ENCODE measurements at regions not wholly inside any gene's neighbourhood (a gene's known extent, or its start where the extent isn't known, plus 50 kb on each side); places are given as distances from the start of the nearest gene placed in this dataset.
"Not testable (repeated sequence)": the region's sequence is repeated elsewhere in the genome, so short reads cannot be mapped to it uniquely, and the experiment has no call there.

GRCh38 chr5:106014262-106014661, 1656.5 kb downstream of the EFNA5 start:
- ATAC-seq, result no peak
- TF ChIP-seq ZFP30 (CRISPR knock-in tag; IDR thresholded peaks at IDR 0.05), result no peak
- TF ChIP-seq PPARA (CRISPR knock-in tag; IDR thresholded peaks at IDR 0.05; ENCODE audit: borderline replicate concordance), result no peak
- TF ChIP-seq TSHZ2 (CRISPR knock-in tag; IDR thresholded peaks at IDR 0.05), result no peak
- no peak for TF ChIP-seq ZFP3 (CRISPR knock-in tag; IDR thresholded peaks at IDR 0.05)
- no peak for TF ChIP-seq ZC3H10 (CRISPR knock-in tag; IDR thresholded peaks at IDR 0.05)
- no peak for TF ChIP-seq ZNF70 (CRISPR knock-in tag; IDR thresholded peaks at IDR 0.05)
- TF ChIP-seq BACH2 (CRISPR knock-in tag; IDR thresholded peaks at IDR 0.05; ENCODE audit: borderline replicate concordance), result no peak
- TF ChIP-seq RARB (CRISPR knock-in tag; IDR thresholded peaks at IDR 0.05), result no peak
- TF ChIP-seq CSRNP3 (CRISPR knock-in tag; IDR thresholded peaks at IDR 0.05), result no peak
- TF ChIP-seq TOX (CRISPR knock-in tag; IDR thresholded peaks at IDR 0.05; ENCODE audit: borderline replicate concordance), result no peak
- TF ChIP-seq CSDC2 (CRISPR knock-in tag; IDR thresholded peaks at IDR 0.05), result no peak
- no peak for TF ChIP-seq OSR1 (CRISPR knock-in tag; IDR thresholded peaks at IDR 0.05)
- no peak for TF ChIP-seq ESRRG (CRISPR knock-in tag; IDR thresholded peaks at IDR 0.05)
- TF ChIP-seq ISL1 (CRISPR knock-in tag; IDR thresholded peaks at IDR 0.05), result no peak
- no peak for TF ChIP-seq CREB5 (CRISPR knock-in tag; IDR thresholded peaks at IDR 0.05; ENCODE audit: low read depth)

- no peak for ATAC-seq
- no peak for TF ChIP-seq POU6F1 (CRISPR knock-in tag; IDR thresholded peaks at IDR 0.05; ENCODE audit: borderline replicate concordance, low read depth)
- TF ChIP-seq ZFP30 (CRISPR knock-in tag; IDR thresholded peaks at IDR 0.05), result no peak
- no peak for TF ChIP-seq CSDC2 (CRISPR knock-in tag; IDR thresholded peaks at IDR 0.05)
- TF ChIP-seq CSRNP3 (CRISPR knock-in tag; IDR thresholded peaks at IDR 0.05), result no peak
- no peak for TF ChIP-seq TOX (CRISPR knock-in tag; IDR thresholded peaks at IDR 0.05; ENCODE audit: borderline replicate concordance)
- TF ChIP-seq ZNF8 (CRISPR knock-in tag; IDR thresholded peaks at IDR 0.05), result no peak
- no peak for TF ChIP-seq ZC3H10 (CRISPR knock-in tag; IDR thresholded peaks at IDR 0.05)
- TF ChIP-seq PATZ1 (CRISPR knock-in tag; IDR thresholded peaks at IDR 0.05; ENCODE audit: borderline replicate concordance), result no peak
- TF ChIP-seq PPARA (CRISPR knock-in tag; IDR thresholded peaks at IDR 0.05; ENCODE audit: borderline replicate concordance), result no peak
- TF ChIP-seq ESRRG (CRISPR knock-in tag; IDR thresholded peaks at IDR 0.05), result no peak
- no peak for TF ChIP-seq RARB (CRISPR knock-in tag; IDR thresholded peaks at IDR 0.05)
- TF ChIP-seq ZNF565 (CRISPR knock-in tag; conservative IDR thresholded peaks at IDR 0.05; ENCODE audit: low read depth), result no peak
- TF ChIP-seq ZNF70 (CRISPR knock-in tag; IDR thresholded peaks at IDR 0.05), result no peak
- TF ChIP-seq TCF4 (CRISPR knock-in tag; IDR thresholded peaks at IDR 0.05; ENCODE audit: borderline replicate concordance), result no peak
These were observed 1664.5 kb downstream of the EFNA5 start for GRCh38 chr5:106006242-106006641.

- ATAC-seq, result not testable (repeated sequence)
These were observed 1671.7 kb downstream of the EFNA5 start for GRCh38 chr5:105998991-105999390.
